Erythroblast (primary cell): ENCODE measurements at regions not wholly inside any gene's neighbourhood (a gene's known extent, or its start where the extent isn't known, plus 50 kb on each side); places are given as distances from the start of the nearest gene placed in this dataset.

ENCODE experiments used
- GATA1 ChIP-seq: IDR thresholded peaks from 2 replicates; pipeline ENCODE4 v1.6.1; 2011; ENCODE audit warnings: low read depth, mild to moderate bottlenecking, control low read depth, low read length, moderate library complexity
- POLR2A ChIP-seq: IDR thresholded peaks from 2 replicates; pipeline ENCODE4 v1.6.1; 2011; ENCODE audit warnings: mild to moderate bottlenecking, low read length

GRCh38 chr2:176463546-176463945 is 194.3 kb downstream of the MTX2 start:
- TF ChIP-seq POLR2A = no peak
- TF ChIP-seq GATA1 = no peak
